Epithelial cell of esophagus (primary cell): ENCODE measurements at regions not wholly inside any gene's neighbourhood (a gene's known extent, or its start where the extent isn't known, plus 50 kb on each side); places are given as distances from the start of the nearest gene placed in this dataset.

Experiments used
- DNase-seq: peaks from one replicate; pipeline ENCODE4 v3.0.0; 2010; ENCODE audit warnings: low read depth
- H3K4me3 ChIP-seq: 2 replicates; pipeline ENCODE4 v1.5.1; 2011; ENCODE audit warnings: mild to moderate bottlenecking, low read length, control low read depth
- CTCF ChIP-seq: IDR thresholded peaks from 2 replicates; pipeline ENCODE4 v1.5.1; 2011; ENCODE audit warnings: low read depth, mild to moderate bottlenecking, low read length, control low read depth, inconsistent platforms; ENCODE audit not compliant: insufficient read depth; ENCODE audit errors: missing control alignments

GRCh38 chr20:61135266-61135665, 116.8 kb upstream of the CDH4 start:
- TF ChIP-seq CTCF = no peak
- DNase-seq = no peak
- no peak overlapping the region for H3K4me3 ChIP-seq

GRCh38 chr20:61135968-61136367, 116.1 kb upstream of the CDH4 start:
- no peak for DNase-seq
- TF ChIP-seq CTCF = no peak
- H3K4me3 ChIP-seq = no peak overlapping the region

- H3K4me3 ChIP-seq = no peak overlapping the region
- no peak for TF ChIP-seq CTCF
- no peak for DNase-seq
These were observed 113.5 kb upstream of the CDH4 start for GRCh38 chr20:61138566-61138965.

- TF ChIP-seq CTCF = no peak
- DNase-seq = no peak
- H3K4me3 ChIP-seq = no peak overlapping the region
These were observed 113.0 kb upstream of the CDH4 start for GRCh38 chr20:61139031-61139430.

GRCh38 chr20:61140576-61140975, 111.5 kb upstream of the CDH4 start:
- H3K4me3 ChIP-seq = no peak overlapping the region
- DNase-seq = no peak
- TF ChIP-seq CTCF = no peak

GRCh38 chr20:61146023-61146422, 106.0 kb upstream of the CDH4 start:
- no peak for DNase-seq
- TF ChIP-seq CTCF = no peak
- no peak overlapping the region for H3K4me3 ChIP-seq

GRCh38 chr20:61149636-61150035, 102.4 kb upstream of the CDH4 start:
- no peak overlapping the region for H3K4me3 ChIP-seq
- no peak for TF ChIP-seq CTCF
- no peak for DNase-seq
